Neural crest cell (in vitro differentiated cells): ENCODE measurements at regions not wholly inside any gene's neighbourhood (a gene's known extent, or its start where the extent isn't known, plus 50 kb on each side); places are given as distances from the start of the nearest gene placed in this dataset.

ENCODE experiments used
- DNase-seq: peaks from one replicate; pipeline ENCODE4 v3.0.0; 2021; ENCODE audit warnings: low read depth, mixed read lengths, low spot score
- H3K27ac Mint-ChIP-seq: one replicate; pipeline ENCODE4 v1.8.0; 2021; ENCODE audit warnings: mild to moderate bottlenecking, mixed read lengths; ENCODE audit not compliant: unreplicated experiment
- H3K27me3 Mint-ChIP-seq: 2 replicates; pipeline ENCODE4 v1.8.0; 2021; ENCODE audit warnings: low read depth, mild to moderate bottlenecking, mixed read lengths
- H3K36me3 Mint-ChIP-seq: 2 replicates; pipeline ENCODE4 v1.8.0; 2021; ENCODE audit warnings: low read depth, mild to moderate bottlenecking, mixed read lengths
- H3K4me1 Mint-ChIP-seq: 2 replicates; pipeline ENCODE4 v1.8.0; 2021; ENCODE audit warnings: mixed read lengths
- H3K4me3 Mint-ChIP-seq: one replicate; pipeline ENCODE4 v1.8.0; 2021; ENCODE audit warnings: mild to moderate bottlenecking, mixed read lengths
- H3K9me3 Mint-ChIP-seq: 2 replicates; pipeline ENCODE4 v1.8.0; 2021; ENCODE audit warnings: mixed read lengths
- TF ChIP-seq, protein P1 (sequence below): fragments of 200-600 bp; sonication (generic); conservative IDR thresholded peaks from 2 replicates; pipeline ENCODE4 v1.5.0; 2021; ENCODE audit warnings: antibody characterized with exemption, mild to moderate bottlenecking

DNA sequence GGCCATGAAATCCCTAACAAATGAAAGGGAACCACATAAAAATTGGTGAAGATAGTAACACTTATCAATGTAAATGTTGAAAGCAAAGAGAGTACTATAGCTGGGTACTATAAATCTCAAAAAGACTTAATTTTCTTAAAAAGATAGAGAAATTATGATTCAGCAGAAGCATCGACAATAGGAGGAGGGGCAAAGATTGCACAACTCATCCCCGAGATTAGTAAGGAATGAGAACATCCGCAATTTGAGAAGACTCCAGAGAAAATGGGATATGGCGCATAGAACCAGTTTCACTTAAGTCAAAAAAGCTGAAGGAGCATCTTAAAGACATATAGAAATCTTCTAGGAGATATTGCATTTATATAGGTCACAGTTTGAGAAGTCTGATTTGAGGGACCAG lies 220.2 kb upstream of the SLC16A7 start:
- Mint-ChIP-seq H3K4me3 (no peak overlapping the region), H3K27ac (no peak overlapping the region), H3K36me3 (no peaks in the 10 kb centered on the region), H3K4me1 (no peaks in the 10 kb centered on the region), H3K9me3 (no peaks in the 10 kb centered on the region), H3K27me3 (no peaks in the 10 kb centered on the region)
- TF ChIP-seq, protein P1, sequence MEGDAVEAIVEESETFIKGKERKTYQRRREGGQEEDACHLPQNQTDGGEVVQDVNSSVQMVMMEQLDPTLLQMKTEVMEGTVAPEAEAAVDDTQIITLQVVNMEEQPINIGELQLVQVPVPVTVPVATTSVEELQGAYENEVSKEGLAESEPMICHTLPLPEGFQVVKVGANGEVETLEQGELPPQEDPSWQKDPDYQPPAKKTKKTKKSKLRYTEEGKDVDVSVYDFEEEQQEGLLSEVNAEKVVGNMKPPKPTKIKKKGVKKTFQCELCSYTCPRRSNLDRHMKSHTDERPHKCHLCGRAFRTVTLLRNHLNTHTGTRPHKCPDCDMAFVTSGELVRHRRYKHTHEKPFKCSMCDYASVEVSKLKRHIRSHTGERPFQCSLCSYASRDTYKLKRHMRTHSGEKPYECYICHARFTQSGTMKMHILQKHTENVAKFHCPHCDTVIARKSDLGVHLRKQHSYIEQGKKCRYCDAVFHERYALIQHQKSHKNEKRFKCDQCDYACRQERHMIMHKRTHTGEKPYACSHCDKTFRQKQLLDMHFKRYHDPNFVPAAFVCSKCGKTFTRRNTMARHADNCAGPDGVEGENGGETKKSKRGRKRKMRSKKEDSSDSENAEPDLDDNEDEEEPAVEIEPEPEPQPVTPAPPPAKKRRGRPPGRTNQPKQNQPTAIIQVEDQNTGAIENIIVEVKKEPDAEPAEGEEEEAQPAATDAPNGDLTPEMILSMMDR: no peak
- DNase-seq: no peak

DNA sequence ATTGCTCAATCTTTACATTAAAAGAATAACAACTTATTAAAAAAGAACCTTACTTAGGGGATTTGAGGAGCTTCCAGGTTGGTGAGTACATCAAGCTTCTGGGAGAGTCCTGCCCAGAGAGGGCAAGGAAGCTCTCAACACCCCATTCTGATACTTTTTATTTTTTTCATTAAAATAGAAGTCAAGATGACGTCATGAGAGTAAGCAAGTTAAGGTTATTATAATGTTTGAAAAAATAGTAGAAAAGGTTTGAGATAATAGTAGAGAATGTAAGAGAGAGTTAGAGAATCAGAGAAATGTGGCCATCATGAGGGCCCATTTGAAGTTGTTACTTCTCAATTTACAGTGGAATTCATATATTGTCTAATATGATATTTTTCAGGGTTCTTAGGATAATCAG lies 221.0 kb upstream of the SLC16A7 start:
- H3K4me3 Mint-ChIP-seq: no peak overlapping the region
- no peaks in the 10 kb centered on the region for H3K9me3 Mint-ChIP-seq
- no peak overlapping the region for H3K27ac Mint-ChIP-seq
- H3K27me3 Mint-ChIP-seq: no peaks in the 10 kb centered on the region
- TF ChIP-seq, protein P1: no peak
- H3K36me3 Mint-ChIP-seq: no peaks in the 10 kb centered on the region
- no peaks in the 10 kb centered on the region for H3K4me1 Mint-ChIP-seq
- no peak for DNase-seq

DNA sequence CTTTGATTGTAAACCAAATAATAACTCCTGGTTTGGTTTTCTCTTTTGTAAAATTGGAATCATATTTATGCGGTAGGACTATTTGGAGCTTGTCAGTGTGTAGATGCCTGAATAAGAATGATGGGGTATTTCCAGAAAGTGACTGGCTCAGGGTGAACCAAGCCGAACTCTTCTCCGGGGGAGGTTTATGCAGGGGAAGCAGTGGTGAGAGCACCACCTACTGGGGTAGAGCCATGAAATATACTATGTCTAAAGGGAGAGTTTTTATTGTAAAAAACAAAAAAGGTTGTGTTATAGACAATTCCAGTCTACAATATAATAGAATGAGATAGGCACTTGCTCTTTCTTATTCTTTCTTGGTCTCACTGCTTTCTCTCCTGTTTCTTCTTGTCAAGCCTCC lies 222.9 kb upstream of the SLC16A7 start:
- no peak overlapping the region for H3K4me3 Mint-ChIP-seq
- no peak overlapping the region for H3K27ac Mint-ChIP-seq
- H3K36me3 Mint-ChIP-seq: no peaks in the 10 kb centered on the region
- DNase-seq: no peak
- no peaks in the 10 kb centered on the region for H3K27me3 Mint-ChIP-seq
- TF ChIP-seq, protein P1: peak; percentile 54
- H3K4me1 Mint-ChIP-seq: no peaks in the 10 kb centered on the region
- no peaks in the 10 kb centered on the region for H3K9me3 Mint-ChIP-seq

DNA sequence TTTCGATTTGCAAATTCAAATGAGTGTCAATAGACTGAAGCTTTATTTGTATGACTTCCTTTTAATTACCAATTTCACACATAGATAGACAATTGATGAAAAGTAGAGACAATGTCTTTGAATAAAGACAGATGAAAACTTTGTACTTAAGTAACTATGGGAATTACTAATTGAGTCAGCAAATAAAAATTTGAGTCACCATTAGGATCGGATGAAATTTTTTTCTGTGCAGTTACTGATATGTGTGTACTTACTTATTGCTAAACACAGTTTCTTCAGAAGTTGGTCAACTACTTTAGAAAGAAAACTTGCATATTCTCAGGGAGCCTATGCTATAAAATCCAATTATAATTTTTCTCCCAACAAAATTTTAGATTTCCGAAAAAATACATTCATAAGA lies 224.9 kb upstream of the SLC16A7 start:
- H3K4me3 Mint-ChIP-seq: no peak overlapping the region
- TF ChIP-seq, protein P1: no peak
- H3K36me3 Mint-ChIP-seq: no peaks in the 10 kb centered on the region
- no peak for DNase-seq
- H3K9me3 Mint-ChIP-seq: no peaks in the 10 kb centered on the region
- H3K27me3 Mint-ChIP-seq: no peaks in the 10 kb centered on the region
- no peak overlapping the region for H3K27ac Mint-ChIP-seq
- H3K4me1 Mint-ChIP-seq: no peaks in the 10 kb centered on the region

DNA sequence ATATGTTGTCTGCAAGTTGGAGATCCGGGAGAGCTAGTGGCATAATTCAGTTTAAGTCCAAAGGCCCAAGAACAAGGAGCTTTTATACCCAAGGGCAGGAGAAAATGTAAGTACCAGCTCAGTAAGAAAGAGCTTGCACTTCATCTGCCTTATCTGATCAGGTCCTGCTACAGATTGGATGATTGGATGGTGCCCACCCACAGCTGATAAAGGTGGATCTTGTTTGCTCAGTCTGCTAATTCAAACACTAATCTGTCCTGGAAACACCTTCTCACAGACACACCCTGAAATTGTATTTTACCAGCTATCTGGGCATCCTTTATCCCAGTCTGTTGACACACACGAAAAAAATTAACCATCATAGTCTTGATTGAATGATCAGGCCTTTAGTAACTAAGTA lies 230.7 kb upstream of the SLC16A7 start:
- H3K4me1 Mint-ChIP-seq: no peaks in the 10 kb centered on the region
- no peak for DNase-seq
- no peak overlapping the region for H3K27ac Mint-ChIP-seq
- H3K36me3 Mint-ChIP-seq: no peaks in the 10 kb centered on the region
- no peaks in the 10 kb centered on the region for H3K27me3 Mint-ChIP-seq
- H3K9me3 Mint-ChIP-seq: no peaks in the 10 kb centered on the region
- no peak overlapping the region for H3K4me3 Mint-ChIP-seq
- TF ChIP-seq, protein P1: no peak

DNA sequence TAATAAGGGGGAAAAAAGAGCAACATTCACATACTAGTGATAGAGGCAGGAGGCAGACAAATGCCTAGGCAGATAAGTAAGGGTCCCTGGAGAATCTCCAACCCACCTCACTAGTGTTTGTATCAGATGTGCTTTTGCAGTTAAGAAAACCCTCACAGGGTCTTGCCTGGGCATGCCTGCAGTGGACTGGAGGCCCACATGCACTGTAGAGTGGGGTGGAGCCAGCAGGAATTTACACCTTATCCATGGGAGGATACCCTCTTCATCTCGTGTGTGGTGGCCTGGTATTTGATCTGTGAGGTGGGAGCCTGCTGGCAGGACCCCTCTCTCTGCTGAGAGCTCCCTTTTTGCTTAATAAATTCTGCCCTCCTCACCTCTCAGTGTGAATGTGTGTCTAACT lies 238.0 kb upstream of the SLC16A7 start:
- H3K36me3 Mint-ChIP-seq: no peaks in the 10 kb centered on the region
- no peak for DNase-seq
- no peaks in the 10 kb centered on the region for H3K4me1 Mint-ChIP-seq
- H3K27ac Mint-ChIP-seq: peak overlapping the region; percentile 30
- no peak overlapping the region for H3K4me3 Mint-ChIP-seq
- H3K9me3 Mint-ChIP-seq: peaks cover 3% of the 10 kb centered on the region
- no peaks in the 10 kb centered on the region for H3K27me3 Mint-ChIP-seq
- TF ChIP-seq, protein P1: no peak
